Kidney (tissue), 13 donors: ENCODE measurements at regions not wholly inside any gene's neighbourhood (a gene's known extent, or its start where the extent isn't known, plus 50 kb on each side); places are given as distances from the start of the nearest gene placed in this dataset.

Experiments used
- DNase-seq, 5 donors: peaks; one replicate each; pipeline ENCODE4 v3.0.0-alpha.2; 2013 to 2020
- FAIRE-seq: peaks from 2 replicates; lab custom pipeline; 2012; peaks lifted over from hg19 to GRCh38; lab: Jason Lieb, UNC
- H3K27ac ChIP-seq, 2 donors: one replicate each; pipeline ENCODE4 v1.7.0; 2013; ENCODE audit warnings: low read depth in 2 of 2, low read length in 2 of 2, inconsistent platforms in 1 of 2
- H3K27me3 ChIP-seq: one replicate; pipeline ENCODE4 v1.7.1; 2013; ENCODE audit warnings: low read length, inconsistent platforms; ENCODE audit not compliant: control insufficient read depth, insufficient read depth
- H3K36me3 ChIP-seq, 3 donors: one replicate each; pipeline versions ENCODE4 v1.7.0 to v1.7.1; 2013; ENCODE audit warnings: low read length in 3 of 3, control low read depth in 1 of 3, inconsistent platforms in 1 of 3; ENCODE audit not compliant: insufficient read depth in 3 of 3, control insufficient read depth in 2 of 3
- H3K4me1 ChIP-seq, 3 donors: one replicate each; pipeline versions ENCODE4 v1.7.0 to v1.7.1; 2013; ENCODE audit warnings: low read length in 3 of 3, inconsistent platforms in 1 of 3, low read depth in 1 of 3; ENCODE audit not compliant: control insufficient read depth in 2 of 3, insufficient read depth in 2 of 3
- H3K4me3 ChIP-seq, 3 donors: one replicate each; pipeline versions ENCODE4 v1.7.0 to v1.8.1; 2013; ENCODE audit warnings: low read length in 3 of 3, control low read depth in 1 of 3, inconsistent platforms in 1 of 3
- H3K9ac ChIP-seq, 3 donors: one replicate each; pipeline versions ENCODE4 v1.7.0 to v1.7.1; 2013; ENCODE audit warnings: low read length in 3 of 3, control low read depth in 1 of 3, inconsistent platforms in 1 of 3
- H3K9me3 ChIP-seq, 3 donors: one replicate each; pipeline versions ENCODE4 v1.7.0 to v1.7.1; 2013; ENCODE audit warnings: low read length in 3 of 3, control low read depth in 1 of 3, inconsistent platforms in 1 of 3; ENCODE audit not compliant: control insufficient read depth in 2 of 3, insufficient read depth in 1 of 3
- CTCF ChIP-seq: IDR thresholded peaks from 3 replicates; pipeline ENCODE4 v1.5.1; 2012; ENCODE audit warnings: mild to moderate bottlenecking, moderate library complexity, borderline replicate concordance; ENCODE audit not compliant: insufficient read depth; ENCODE audit errors: extremely low read depth
- intact Hi-C: fragments of 100-400 bp; cut with DNase I; formaldehyde crosslinking; loops from one replicate; pipeline ENCODE4 v1.11.1; 2022
- donor health status: control.
- donor health status: control.
- donor health status: control.
- donor health status: control.
- donor health status: control.
- donor health status: DM: yes; HTN: yes; CAD: no.
- donor health status: Normal renal cell carcinoma (clear cell type).

- Histone ChIP-seq H3K27ac (no peak overlapping the region), H3K4me3 (no peak overlapping the region), H3K4me1 (no peaks in the 10 kb centered on the region), H3K36me3 (no peaks in the 10 kb centered on the region), H3K9me3 (peaks cover 0 to 6% (median 0%) of the 10 kb centered on the region in 3 donors), H3K9ac (no peak overlapping the region), H3K27me3 (no peaks in the 10 kb centered on the region)
- intact Hi-C loops, result no loop called here
- FAIRE-seq (no peak), DNase-seq (no peak)
- no peak for TF ChIP-seq CTCF
These were observed 625.1 kb downstream of the PTPRU start for GRCh38 chr1:29861446-29861845.

DNA sequence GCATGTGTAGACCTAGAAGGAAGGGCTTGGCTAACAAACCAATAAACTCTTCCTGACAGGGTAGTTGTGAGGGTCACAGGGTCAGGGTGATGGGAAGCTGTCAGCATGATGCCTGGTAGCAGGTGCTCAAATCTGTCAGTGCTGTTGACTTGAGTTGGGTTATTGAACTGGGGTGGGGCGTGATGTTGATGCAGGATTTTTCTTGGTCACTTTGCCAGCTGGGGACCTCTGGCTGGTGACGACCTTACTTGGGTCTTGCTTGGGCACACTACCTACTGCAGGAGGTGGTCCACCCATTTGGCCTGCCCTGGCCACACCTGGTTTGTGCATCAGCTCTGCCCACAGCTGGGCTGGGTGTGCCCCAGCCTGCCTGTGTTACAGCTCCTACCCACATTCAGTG, 624.4 kb downstream of the PTPRU start:
- peaks cover 0 to 6% (median 0%) of the 10 kb centered on the region in 3 donors for H3K9me3 ChIP-seq
- FAIRE-seq, result no peak
- H3K4me3 ChIP-seq, result no peak overlapping the region
- no peak overlapping the region for H3K9ac ChIP-seq
- no peak overlapping the region for H3K27ac ChIP-seq
- no peaks in the 10 kb centered on the region for H3K4me1 ChIP-seq
- H3K27me3 ChIP-seq, result no peaks in the 10 kb centered on the region
- intact Hi-C loops, result no loop called here
- no peak for TF ChIP-seq CTCF
- no peak for DNase-seq
- no peaks in the 10 kb centered on the region for H3K36me3 ChIP-seq

DNA sequence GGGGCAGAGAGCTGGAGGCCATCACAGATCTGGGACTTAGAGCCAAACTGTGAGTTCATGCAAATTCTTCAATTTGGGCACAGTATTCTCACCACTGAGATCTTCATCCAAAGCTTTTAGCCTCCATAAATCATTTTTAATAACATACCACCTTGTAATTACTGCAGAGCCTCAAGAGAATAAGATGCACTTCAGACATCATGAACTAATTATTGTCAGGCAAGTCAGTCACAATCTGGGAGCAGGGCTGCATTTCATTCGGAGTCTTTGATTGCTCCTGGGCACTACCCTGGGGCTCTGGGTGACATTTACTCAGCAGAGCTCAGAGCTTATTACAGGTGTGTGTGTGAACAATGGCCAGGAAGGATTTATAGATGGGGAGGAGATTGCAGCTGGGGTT, 623.7 kb downstream of the PTPRU start:
- FAIRE-seq, result no peak
- no peak overlapping the region for H3K4me3 ChIP-seq
- no peak for DNase-seq
- intact Hi-C loops, result no loop called here
- no peaks in the 10 kb centered on the region for H3K27me3 ChIP-seq
- H3K9ac ChIP-seq, result no peak overlapping the region
- H3K36me3 ChIP-seq, result no peaks in the 10 kb centered on the region
- H3K27ac ChIP-seq, result no peak overlapping the region
- H3K4me1 ChIP-seq, result no peaks in the 10 kb centered on the region
- peaks cover 0 to 6% (median 0%) of the 10 kb centered on the region in 3 donors for H3K9me3 ChIP-seq
- TF ChIP-seq CTCF, result no peak

DNA sequence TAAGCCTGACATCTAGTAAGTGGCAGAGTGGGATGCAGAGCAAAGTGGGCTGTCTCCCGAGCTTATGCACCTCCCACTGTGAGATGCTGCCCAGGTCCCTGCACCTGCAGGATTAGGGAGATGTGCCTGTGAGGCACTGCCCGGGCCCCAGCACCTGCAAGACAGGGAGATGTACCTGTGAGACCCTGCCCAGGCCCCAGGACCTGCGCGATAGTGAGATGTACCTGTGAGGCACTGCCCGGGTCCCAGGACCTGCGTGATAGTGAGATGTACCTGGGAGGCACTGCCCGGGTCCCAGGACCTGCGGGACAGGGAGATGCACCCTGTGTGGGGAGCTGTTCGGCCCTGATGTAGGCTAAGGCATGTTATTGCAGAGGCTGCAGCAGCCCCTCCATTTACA, 622.8 kb downstream of the PTPRU start:
- DNase-seq (no peak), FAIRE-seq (no peak)
- no peaks in the 10 kb centered on the region for H3K4me1 ChIP-seq
- H3K27me3 ChIP-seq, result no peaks in the 10 kb centered on the region
- intact Hi-C loops, result no loop called here
- no peak for TF ChIP-seq CTCF
- H3K4me3 ChIP-seq, result no peak overlapping the region
- H3K9me3 ChIP-seq, result peaks cover 0 to 6% (median 0%) of the 10 kb centered on the region in 3 donors
- H3K36me3 ChIP-seq, result no peaks in the 10 kb centered on the region
- no peak overlapping the region for H3K27ac ChIP-seq
- H3K9ac ChIP-seq, result no peak overlapping the region
